ENCODE measurements at regions not wholly inside any gene's neighbourhood (a gene's known extent, or its start where the extent isn't known, plus 50 kb on each side); places are given as distances from the start of the nearest gene placed in this dataset.

GRCh38 chr2:234873103-234873827 lies 78.6 kb upstream of the SH3BP4 start:
- TF ChIP-seq MYC (IDR thresholded peaks at IDR 0.05; ENCODE audit: low read depth, low read length) (no peak), MAX (IDR thresholded peaks at IDR 0.05; ENCODE audit: low read depth, low read length) (no peak), CTCF (IDR thresholded peaks at IDR 0.05; ENCODE audit: low read depth, low read length) (no peak), POLR2A (IDR thresholded peaks at IDR 0.05; ENCODE audit: extremely low read depth, insufficient read length) (no peak)
- DNase-seq (ENCODE audit: low read depth): no peak
- no peak overlapping the region for H3K4me3 ChIP-seq (ENCODE audit: low read depth, low read length)

- TF ChIP-seq POLR2A (IDR thresholded peaks at IDR 0.05; ENCODE audit: extremely low read depth, insufficient read length) (no peak), MAX (IDR thresholded peaks at IDR 0.05; ENCODE audit: low read depth, low read length) (no peak), CTCF (IDR thresholded peaks at IDR 0.05; ENCODE audit: low read depth, low read length) (no peak), MYC (IDR thresholded peaks at IDR 0.05; ENCODE audit: low read depth, low read length) (no peak)
- H3K4me3 ChIP-seq (ENCODE audit: low read depth, low read length): no peak overlapping the region
- DNase-seq (ENCODE audit: low read depth): no peak
Observed at GRCh38 chr2:234869969-234870368, 81.8 kb upstream of the SH3BP4 start.

- no peak overlapping the region for H3K4me3 ChIP-seq (ENCODE audit: low read depth, low read length)
- TF ChIP-seq POLR2A (IDR thresholded peaks at IDR 0.05; ENCODE audit: extremely low read depth, insufficient read length) (no peak), MAX (IDR thresholded peaks at IDR 0.05; ENCODE audit: low read depth, low read length) (no peak)
- DNase-seq (ENCODE audit: low read depth): no peak
Observed at GRCh38 chr2:234869164-234869563, 82.7 kb upstream of the SH3BP4 start.

GRCh38 chr2:234867882-234868285 lies 83.9 kb upstream of the SH3BP4 start:
- no peak overlapping the region for H3K4me3 ChIP-seq (ENCODE audit: low read depth, low read length)
- DNase-seq (ENCODE audit: low read depth): no peak
- TF ChIP-seq POLR2A (IDR thresholded peaks at IDR 0.05; ENCODE audit: extremely low read depth, insufficient read length) (no peak), CTCF (IDR thresholded peaks at IDR 0.05; ENCODE audit: low read depth, low read length) (no peak)

- TF ChIP-seq MYC (IDR thresholded peaks at IDR 0.05; ENCODE audit: low read depth, low read length) (no peak), POLR2A (IDR thresholded peaks at IDR 0.05; ENCODE audit: extremely low read depth, insufficient read length) (no peak), MAX (IDR thresholded peaks at IDR 0.05; ENCODE audit: low read depth, low read length) (no peak), CTCF (IDR thresholded peaks at IDR 0.05; ENCODE audit: low read depth, low read length) (no peak)
- H3K4me3 ChIP-seq (ENCODE audit: low read depth, low read length): no peak overlapping the region
- no peak for DNase-seq (ENCODE audit: low read depth)
Observed at GRCh38 chr2:234865586-234865985, 86.2 kb upstream of the SH3BP4 start.

- no peak overlapping the region for H3K4me3 ChIP-seq (ENCODE audit: low read depth, low read length)
- TF ChIP-seq MAX (IDR thresholded peaks at IDR 0.05; ENCODE audit: low read depth, low read length) (no peak), POLR2A (IDR thresholded peaks at IDR 0.05; ENCODE audit: extremely low read depth, insufficient read length) (no peak), CTCF (IDR thresholded peaks at IDR 0.05; ENCODE audit: low read depth, low read length) (no peak), MYC (IDR thresholded peaks at IDR 0.05; ENCODE audit: low read depth, low read length) (no peak)
- no peak for DNase-seq (ENCODE audit: low read depth)
Observed at GRCh38 chr2:234865040-234865439, 86.8 kb upstream of the SH3BP4 start.
